NCI-H146 (cell line): ENCODE measurements at regions not wholly inside any gene's neighbourhood (a gene's known extent, or its start where the extent isn't known, plus 50 kb on each side); places are given as distances from the start of the nearest gene placed in this dataset.
"Not testable (repeated sequence)": the region's sequence is repeated elsewhere in the genome, so short reads cannot be mapped to it uniquely, and the experiment has no call there.

Experiments
- DNase-seq: peaks from one replicate; lab custom pipeline; 2025; lab: John Stamatoyannopoulos, UW

DNA sequence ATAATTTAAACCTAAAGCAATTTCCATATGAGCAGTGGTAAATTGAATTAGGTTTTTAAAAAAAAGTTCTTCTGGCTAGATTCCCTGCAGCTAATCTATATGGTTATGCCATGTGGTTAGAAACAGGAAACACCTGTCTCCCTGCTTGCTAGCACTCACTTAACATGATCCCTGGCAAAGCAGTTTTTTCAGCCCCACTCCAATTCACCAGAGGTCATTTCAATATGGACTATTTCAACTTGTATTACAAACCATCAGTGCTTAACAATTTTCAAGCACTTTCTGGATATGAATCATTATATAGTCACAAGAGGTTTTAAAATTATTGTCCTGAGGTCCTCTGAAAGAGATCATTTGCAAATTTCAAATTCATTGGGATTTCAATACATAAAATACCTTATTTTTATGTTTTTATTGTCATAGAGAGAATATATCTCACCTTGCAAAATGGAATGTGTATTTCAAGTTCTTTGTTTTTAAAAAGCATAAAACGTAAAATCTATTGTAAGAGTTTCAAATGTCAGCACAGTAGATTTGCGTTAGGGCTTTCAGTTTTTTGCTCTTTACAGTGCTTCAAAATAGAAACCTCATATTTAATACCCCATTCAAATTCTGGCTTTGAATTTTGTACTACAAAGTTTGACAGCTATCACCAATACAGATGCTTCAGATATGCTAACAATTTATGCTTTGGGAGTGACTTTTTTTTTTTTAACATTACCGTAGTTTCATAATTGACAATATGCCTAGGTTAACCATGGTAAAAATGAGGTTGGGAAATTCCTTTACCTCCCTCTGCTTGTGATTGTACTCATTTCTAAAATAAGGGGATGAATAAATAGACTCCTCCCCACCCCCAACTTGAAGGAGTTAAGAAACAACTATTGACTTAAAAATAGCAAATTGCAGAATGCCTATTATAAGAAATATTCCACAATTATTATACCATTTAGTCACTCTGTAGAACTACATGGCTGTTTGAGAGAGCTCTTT, 117.5 kb upstream of the HGF start:
- DNase-seq: peak; percentile 32

DNA sequence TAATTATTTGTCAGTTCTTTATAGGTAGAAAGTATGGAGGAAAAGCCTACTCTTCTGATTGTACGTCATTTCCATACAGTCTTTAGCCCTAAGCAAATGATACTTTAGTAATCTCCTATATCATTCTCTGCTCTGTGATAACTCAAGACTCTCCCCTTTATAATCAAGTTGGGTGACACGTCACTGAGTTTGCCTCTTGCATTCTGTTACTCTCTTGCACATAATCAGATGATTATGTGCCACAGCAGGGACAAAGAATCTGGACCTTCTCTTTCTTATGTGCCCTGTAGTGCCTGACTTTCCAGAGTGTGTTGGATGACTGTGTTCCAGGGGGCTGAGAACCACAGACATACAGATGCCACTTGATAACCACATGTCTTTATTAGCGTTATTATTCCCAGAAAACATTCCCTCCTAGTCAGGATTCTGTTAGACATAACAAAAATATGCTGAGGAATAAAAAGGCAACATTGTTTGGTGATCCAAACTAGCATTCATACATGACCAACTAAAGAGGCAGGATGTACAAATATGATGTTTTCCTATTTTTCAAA, 116.4 kb upstream of the HGF start:
- DNase-seq: no peak

GRCh38 chr7:81884817-81885216, 115.0 kb upstream of the HGF start:
- no peak for DNase-seq

- DNase-seq: no peak
Observed at GRCh38 chr7:81883801-81884393, 114.0 kb upstream of the HGF start.

DNA sequence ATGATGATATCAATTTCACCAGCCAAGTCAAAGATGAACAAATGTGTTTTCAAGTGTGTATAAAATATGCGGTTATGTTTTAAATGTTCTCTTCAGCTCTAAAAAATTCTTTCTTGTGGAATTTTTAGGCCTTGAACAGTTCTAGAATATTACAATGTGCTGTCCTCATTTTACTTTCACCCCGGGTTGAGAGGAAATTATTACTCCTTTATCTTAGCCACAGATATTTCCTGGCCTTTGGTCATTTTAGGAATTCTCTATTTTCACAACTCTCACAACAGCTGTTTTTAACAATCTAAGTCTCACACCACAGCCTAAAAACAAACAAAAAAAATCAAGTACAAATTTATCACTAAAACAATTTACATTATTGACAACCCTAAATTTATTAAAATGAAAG, 112.2 kb upstream of the HGF start:
- DNase-seq: no peak

GRCh38 chr7:81877890-81878289, 108.0 kb upstream of the HGF start:
- no peak for DNase-seq

GRCh38 chr7:81873559-81873958, 103.7 kb upstream of the HGF start:
- no peak for DNase-seq

DNA sequence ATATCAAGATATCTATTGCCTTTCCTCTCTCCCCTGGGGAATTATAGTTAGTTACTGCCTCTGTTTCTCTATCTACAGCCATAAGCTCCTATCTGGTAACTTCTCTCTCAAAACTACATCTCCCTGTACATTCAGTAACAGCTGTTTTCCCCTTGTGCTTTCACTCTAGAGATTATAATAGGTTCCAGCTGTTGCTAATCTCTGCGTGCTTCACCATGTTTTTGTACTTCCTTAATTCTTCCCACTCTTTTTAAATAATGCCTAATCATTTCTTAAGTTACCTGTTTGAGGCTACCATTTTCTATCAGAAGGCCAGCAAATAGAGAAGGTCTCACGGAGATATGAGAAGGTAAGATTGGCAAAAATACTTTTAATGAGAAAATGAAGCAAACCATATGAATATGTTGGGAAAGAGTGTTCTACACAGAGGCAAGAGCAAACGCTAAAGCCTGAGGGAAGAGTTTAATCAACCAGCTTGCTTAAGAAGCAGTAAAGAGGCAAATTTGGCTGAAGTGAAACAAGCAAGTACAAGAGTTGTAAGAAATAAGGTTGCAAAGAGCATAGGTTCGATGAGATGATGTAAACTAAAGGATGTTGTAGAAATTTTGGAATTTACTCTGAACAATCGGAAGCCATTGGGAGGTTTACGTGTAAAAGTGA, 101.9 kb upstream of the HGF start:
- no peak for DNase-seq

GRCh38 chr7:81870608-81871007, 100.8 kb upstream of the HGF start:
- no peak for DNase-seq

DNA sequence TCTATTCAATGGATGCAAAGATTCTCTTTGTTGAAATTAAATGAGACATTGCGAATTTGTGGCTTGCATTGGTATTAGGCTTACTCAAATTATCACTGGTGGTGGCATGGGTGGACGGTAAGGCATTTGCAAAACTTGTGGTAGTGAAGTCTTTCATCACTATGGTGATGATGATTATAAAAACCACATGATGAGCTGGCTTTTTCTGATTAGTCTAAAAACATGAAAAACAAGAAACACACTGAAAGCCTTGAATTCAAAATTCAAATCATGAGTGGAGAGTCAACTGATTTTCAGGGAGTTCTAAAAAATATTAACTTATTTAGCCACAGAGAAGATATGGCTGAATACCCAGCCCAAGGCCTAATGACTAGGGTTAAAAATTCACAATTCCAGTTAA, 99.8 kb upstream of the HGF start:
- DNase-seq: no peak

DNA sequence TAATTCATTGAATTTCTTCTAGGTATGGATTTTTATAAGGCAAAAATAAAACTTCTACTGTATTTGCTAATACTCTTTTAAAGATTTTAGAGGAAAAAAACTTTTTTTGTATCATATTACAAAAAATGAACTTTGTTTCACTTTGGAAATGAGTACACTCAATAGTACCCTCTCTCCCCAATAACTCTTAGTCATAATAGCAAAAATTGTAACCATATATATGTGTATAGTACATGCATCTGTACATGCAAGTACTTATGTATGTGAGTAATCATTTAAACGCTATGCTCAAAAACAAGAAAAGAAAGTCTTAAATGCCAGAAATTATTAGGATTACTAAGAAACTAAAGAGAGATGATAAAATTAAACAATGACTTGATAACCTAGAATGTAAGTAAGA, 95.9 kb upstream of the HGF start:
- DNase-seq: no peak

DNA sequence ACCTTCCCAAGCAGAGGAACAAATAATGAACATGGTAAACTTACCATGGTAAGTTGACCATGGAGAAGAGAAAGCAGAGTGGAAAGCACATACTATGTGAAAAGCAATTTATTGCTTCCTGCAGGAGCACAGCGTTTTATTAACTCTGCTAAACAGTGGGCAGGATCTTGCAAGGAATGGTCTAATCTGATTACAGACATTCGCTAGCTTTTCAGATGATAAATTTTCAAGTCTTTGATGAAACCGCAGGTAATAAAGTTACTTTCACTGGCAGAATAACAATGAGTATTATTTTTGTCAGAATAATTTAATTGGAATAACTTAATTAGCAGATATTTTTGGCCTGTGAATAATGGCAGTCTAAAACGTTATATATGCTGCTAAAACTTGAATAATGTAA, 89.6 kb upstream of the HGF start:
- no peak for DNase-seq

DNA sequence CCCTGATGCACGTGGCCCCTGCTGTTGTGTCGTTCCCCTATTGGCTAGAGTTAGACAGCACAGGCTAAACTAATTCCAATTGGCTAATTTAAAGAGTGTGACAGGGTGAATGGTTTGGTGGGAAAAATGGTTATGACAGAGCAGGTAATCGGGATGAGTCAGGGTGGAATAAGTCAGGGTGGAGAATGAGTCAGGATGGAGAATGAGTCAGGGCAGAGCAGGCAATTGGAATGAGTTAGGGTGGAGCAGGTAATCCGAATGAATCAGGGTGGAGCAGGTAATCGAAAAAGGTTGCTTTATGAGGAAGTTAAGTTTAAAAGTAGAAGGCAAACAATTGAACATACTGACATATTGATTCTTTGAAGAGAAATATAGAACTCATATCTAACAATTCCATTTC, 89.0 kb upstream of the HGF start:
- DNase-seq: not testable (repeated sequence)

GRCh38 chr7:81857385-81857784, 87.5 kb upstream of the HGF start:
- no peak for DNase-seq

DNA sequence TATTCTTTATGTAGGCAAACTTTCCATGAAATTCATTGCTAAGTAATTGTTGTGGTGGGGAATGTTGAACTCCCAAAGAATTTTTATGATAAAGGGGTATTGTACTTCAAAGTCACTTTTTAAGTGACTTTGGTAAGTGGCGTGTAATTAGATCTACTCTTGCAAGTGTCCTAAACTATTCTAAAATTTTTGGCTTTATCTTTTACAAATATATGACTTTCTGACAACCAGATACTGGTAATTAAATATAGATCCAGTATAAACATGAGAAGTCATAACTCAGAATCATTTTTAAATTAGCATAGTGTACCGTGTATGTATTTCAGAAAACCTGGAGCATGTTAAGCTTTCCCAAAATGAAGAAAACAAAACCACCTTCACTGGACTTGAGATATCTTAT, 84.7 kb upstream of the HGF start:
- DNase-seq: no peak

GRCh38 chr7:81852701-81853100, 82.9 kb upstream of the HGF start:
- DNase-seq: no peak

- no peak for DNase-seq
Observed at GRCh38 chr7:81851413-81851812, 81.6 kb upstream of the HGF start.

DNA sequence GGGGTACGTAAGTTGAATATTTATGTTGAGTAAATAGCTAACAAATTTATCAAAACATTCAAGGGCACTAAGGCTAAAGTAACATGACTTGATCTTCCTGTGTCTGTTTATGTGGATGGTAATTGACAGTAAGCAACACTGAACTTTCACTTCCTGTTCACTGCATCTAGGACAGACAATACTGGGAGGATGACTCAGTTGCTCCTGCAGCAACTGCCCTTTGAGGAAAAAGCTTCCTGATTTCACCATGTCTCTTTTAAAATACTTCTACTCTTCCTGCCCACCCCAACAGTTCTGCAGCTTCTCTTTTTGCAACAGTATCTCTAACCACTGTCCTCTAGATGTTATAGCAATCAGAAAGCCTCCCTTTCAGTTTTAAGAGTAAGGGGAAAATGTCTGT, 76.6 kb upstream of the HGF start:
- DNase-seq: no peak

DNA sequence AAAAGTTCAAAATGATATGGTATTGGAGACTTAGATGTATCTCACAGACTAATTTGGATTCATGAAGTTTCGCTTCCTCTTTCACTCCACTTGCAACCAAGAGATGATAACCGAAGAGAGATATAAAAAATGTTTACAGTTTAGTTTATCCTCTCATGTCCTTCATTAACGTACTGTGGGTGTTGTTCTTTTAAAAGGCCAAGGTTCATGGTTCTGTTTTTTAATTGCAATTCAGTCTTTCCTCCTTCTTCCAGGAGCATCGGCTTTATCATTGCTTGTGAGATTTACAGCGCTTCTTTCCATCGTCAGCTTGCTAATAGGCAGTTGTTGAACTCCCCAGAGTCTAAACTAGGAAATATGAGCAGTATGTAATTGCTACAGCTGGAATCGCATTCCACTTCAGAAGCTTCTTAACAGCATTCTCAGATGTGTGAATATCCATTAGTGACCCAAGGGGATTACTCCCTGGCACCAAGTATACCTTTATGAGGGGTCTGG, 75.9 kb upstream of the HGF start:
- DNase-seq: no peak

DNA sequence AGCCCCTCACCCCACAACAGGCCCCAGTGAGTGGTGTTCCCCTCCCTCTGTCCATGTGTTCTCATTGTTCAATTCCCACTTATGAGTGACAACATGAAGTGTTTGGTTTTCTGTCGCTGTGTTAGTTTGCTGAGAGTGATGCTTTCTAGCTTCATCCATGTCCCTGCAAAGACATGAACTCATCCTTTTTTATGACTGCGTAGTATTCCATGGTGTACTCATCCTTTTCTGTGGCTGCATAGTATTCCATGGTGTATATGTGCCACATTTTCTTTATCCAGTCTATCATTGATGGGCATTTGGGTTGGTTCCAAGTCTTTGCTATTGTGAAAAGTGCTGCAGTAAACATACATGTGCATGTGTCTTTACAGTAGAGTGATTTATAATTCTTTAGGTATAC, 73.8 kb upstream of the HGF start:
- DNase-seq: not testable (repeated sequence)

DNA sequence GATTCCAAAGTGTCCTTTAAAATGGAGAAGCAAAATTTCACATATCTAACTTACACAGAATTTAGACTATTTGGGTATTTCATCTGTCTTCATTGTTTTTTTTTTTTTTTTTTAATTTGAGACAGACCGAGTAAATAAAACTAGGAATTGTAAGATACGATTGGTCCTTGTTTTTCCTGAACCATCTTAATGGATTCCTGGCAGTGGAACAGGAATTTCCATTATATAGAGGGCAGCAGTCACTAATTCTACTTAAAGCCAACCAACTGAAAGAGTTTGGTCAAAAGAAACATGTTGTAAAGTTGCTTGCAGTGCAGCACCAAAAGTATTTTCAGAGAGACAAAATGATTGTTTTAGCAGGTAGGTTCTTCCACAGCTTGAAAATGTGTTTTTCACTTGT, 72.5 kb upstream of the HGF start:
- DNase-seq: no peak

- no peak for DNase-seq
Observed at GRCh38 chr7:81839708-81840369, 70.0 kb upstream of the HGF start.
